HEK293 (cell line): ENCODE measurements at regions not wholly inside any gene's neighbourhood (a gene's known extent, or its start where the extent isn't known, plus 50 kb on each side); places are given as distances from the start of the nearest gene placed in this dataset.
A peak's percentile ranks its signal among the peaks of the same experiment; 100 is the strongest.

Source experiments
- CTCF ChIA-PET: fragments of 350-600 bp; formaldehyde crosslinking; extraction: SDS; loops from one replicate; lab custom pipeline; 2021; ENCODE audit warnings: antibody characterized with exemption; lab: Yijun Ruan, JAX
- POLR2A ChIA-PET: fragments of 300-600 bp; formaldehyde crosslinking; extraction: SDS; loops from one replicate; lab custom pipeline; 2020; ENCODE audit warnings: antibody characterized with exemption, inconsistent platforms; lab: Yijun Ruan, JAX
- H3K27ac ChIP-seq: fragments of 200-500 bp; sonication (Bioruptor generic); 2 replicates; pipeline ENCODE4 v1.5.1; 2014; ENCODE audit warnings: low read depth, low read length, control low read depth, inconsistent platforms; ENCODE audit errors: extremely low read depth
- H3K36me3 ChIP-seq, 2 experiments: fragments of 200-500 bp in 1 of 2; sonication (Bioruptor generic) in 1 of 2; 1 replicate in 1 of 2; 2 replicates in 1 of 2; pipeline ENCODE4 v1.5.1; 2014 to 2017; ENCODE audit warnings: inconsistent platforms in 2 of 2, low read length in 2 of 2; ENCODE audit not compliant: control insufficient read depth in 2 of 2, insufficient read depth in 1 of 2
- H3K4me1 ChIP-seq: fragments of 200-500 bp; sonication (Bioruptor generic); 2 replicates; pipeline ENCODE4 v1.5.1; 2014; ENCODE audit warnings: mild to moderate bottlenecking, low read length, inconsistent platforms; ENCODE audit not compliant: control insufficient read depth, insufficient read depth
- H3K4me3 ChIP-seq: 2 replicates; pipeline ENCODE4 v1.5.1; 2011; ENCODE audit warnings: low read depth, mild to moderate bottlenecking, control low read depth, low read length, moderate library complexity
- H3K9me3 ChIP-seq: fragments of 200-500 bp; sonication (Bioruptor generic); 2 replicates; pipeline ENCODE4 v1.5.1; 2014; ENCODE audit warnings: low read depth, low read length, inconsistent platforms; ENCODE audit not compliant: control insufficient read depth, insufficient read depth
- KLF7 ChIP-seq: fragments of 450-650 bp; formaldehyde crosslinking; IDR thresholded peaks from 2 replicates; pipeline ENCODE4 v1.5.1; 2016; ENCODE audit warnings: missing biosample characterization, missing genetic modification characterization, borderline replicate concordance
- MYNN ChIP-seq: fragments of 450-650 bp; formaldehyde crosslinking; IDR thresholded peaks from 2 replicates; pipeline ENCODE4 v1.5.1; 2016; ENCODE audit warnings: missing biosample characterization, missing genetic modification characterization, borderline replicate concordance
- SCRT2 ChIP-seq: fragments of 450-650 bp; formaldehyde crosslinking; IDR thresholded peaks from 2 replicates; pipeline ENCODE4 v1.5.1; 2016; ENCODE audit warnings: missing biosample characterization, missing genetic modification characterization
- SETDB1 ChIP-seq: IDR thresholded peaks from one replicate; pipeline ENCODE4 v1.6.1; 2017; ENCODE audit warnings: mild to moderate bottlenecking, low read length, moderate library complexity, mixed read lengths; ENCODE audit not compliant: insufficient read length
- SP7 ChIP-seq: fragments of 450-650 bp; formaldehyde crosslinking; IDR thresholded peaks from 2 replicates; pipeline ENCODE4 v1.5.1; 2016; ENCODE audit warnings: missing biosample characterization, missing genetic modification characterization
- YY2 ChIP-seq: fragments of 450-650 bp; formaldehyde crosslinking; IDR thresholded peaks from 2 replicates; pipeline ENCODE4 v1.5.1; 2016; ENCODE audit warnings: missing biosample characterization, missing genetic modification characterization
- ZNF114 ChIP-seq: fragments of 450-650 bp; formaldehyde crosslinking; IDR thresholded peaks from 2 replicates; pipeline ENCODE4 v1.5.0; 2017; ENCODE audit warnings: missing biosample characterization, missing genetic modification characterization
- ZNF146 ChIP-seq: fragments of 450-650 bp; formaldehyde crosslinking; IDR thresholded peaks from 2 replicates; pipeline ENCODE4 v1.5.1; 2016; ENCODE audit warnings: missing biosample characterization, missing genetic modification characterization
- ZNF2 ChIP-seq: fragments of 450-650 bp; formaldehyde crosslinking; IDR thresholded peaks from 2 replicates; pipeline ENCODE4 v1.5.1; 2016; ENCODE audit warnings: missing biosample characterization, missing genetic modification characterization
- ZNF311 ChIP-seq: fragments of 450-650 bp; formaldehyde crosslinking; IDR thresholded peaks from 2 replicates; pipeline ENCODE4 v1.5.1; 2017; ENCODE audit warnings: missing biosample characterization, missing genetic modification characterization, borderline replicate concordance
- ZNF335 ChIP-seq: fragments of 450-650 bp; formaldehyde crosslinking; conservative IDR thresholded peaks from 2 replicates; pipeline ENCODE4 v1.5.1; 2016; ENCODE audit warnings: missing biosample characterization, missing genetic modification characterization
- ZNF350 ChIP-seq: fragments of 450-650 bp; formaldehyde crosslinking; IDR thresholded peaks from 2 replicates; pipeline ENCODE4 v1.5.0; 2017; ENCODE audit warnings: missing biosample characterization, mild to moderate bottlenecking, missing genetic modification characterization
- ZNF354C ChIP-seq: fragments of 450-650 bp; formaldehyde crosslinking; IDR thresholded peaks from 2 replicates; pipeline ENCODE4 v1.5.1; 2016; ENCODE audit warnings: missing biosample characterization, missing genetic modification characterization, low read depth, borderline replicate concordance
- ZNF423 ChIP-seq: fragments of 450-650 bp; formaldehyde crosslinking; IDR thresholded peaks from 2 replicates; pipeline ENCODE4 v1.5.1; 2016; ENCODE audit warnings: missing biosample characterization, missing genetic modification characterization
- ZNF48 ChIP-seq: fragments of 450-650 bp; formaldehyde crosslinking; IDR thresholded peaks from 2 replicates; pipeline ENCODE4 v1.5.1; 2016; ENCODE audit warnings: missing biosample characterization, missing genetic modification characterization
- ZNF670 ChIP-seq: fragments of 450-650 bp; formaldehyde crosslinking; IDR thresholded peaks from 2 replicates; pipeline ENCODE4 v1.5.1; 2016; ENCODE audit warnings: missing biosample characterization, missing genetic modification characterization, low read depth
- ZNF776 ChIP-seq: fragments of 450-650 bp; formaldehyde crosslinking; IDR thresholded peaks from 2 replicates; pipeline ENCODE4 v1.5.0; 2017; ENCODE audit warnings: missing biosample characterization, missing genetic modification characterization, borderline replicate concordance
- ZNF837 ChIP-seq: fragments of 450-650 bp; formaldehyde crosslinking; IDR thresholded peaks from 2 replicates; pipeline ENCODE4 v1.5.1; 2016; ENCODE audit warnings: missing biosample characterization, missing genetic modification characterization
- TF ChIP-seq, protein P1 (sequence below): fragments of 450-650 bp; formaldehyde crosslinking; IDR thresholded peaks from 2 replicates; pipeline ENCODE4 v1.5.1; 2016; ENCODE audit warnings: missing biosample characterization, missing genetic modification characterization
- TF ChIP-seq, protein P2 (sequence below): fragments of 450-650 bp; formaldehyde crosslinking; IDR thresholded peaks from 2 replicates; pipeline ENCODE4 v1.5.1; 2016; ENCODE audit warnings: missing biosample characterization, missing genetic modification characterization
- TF ChIP-seq, protein P3 (sequence below): fragments of 450-650 bp; formaldehyde crosslinking; IDR thresholded peaks from 2 replicates; pipeline ENCODE4 v1.5.1; 2016; ENCODE audit warnings: missing biosample characterization, missing genetic modification characterization, low read depth
- TF ChIP-seq, protein P4 (sequence below): fragments of 450-650 bp; formaldehyde crosslinking; IDR thresholded peaks from 2 replicates; pipeline ENCODE4 v1.5.1; 2016; ENCODE audit warnings: missing biosample characterization, missing genetic modification characterization
- TF ChIP-seq, protein P5 (sequence below): fragments of 450-650 bp; formaldehyde crosslinking; IDR thresholded peaks from 2 replicates; pipeline ENCODE4 v1.5.1; 2016; ENCODE audit warnings: missing biosample characterization, missing genetic modification characterization

DNA sequence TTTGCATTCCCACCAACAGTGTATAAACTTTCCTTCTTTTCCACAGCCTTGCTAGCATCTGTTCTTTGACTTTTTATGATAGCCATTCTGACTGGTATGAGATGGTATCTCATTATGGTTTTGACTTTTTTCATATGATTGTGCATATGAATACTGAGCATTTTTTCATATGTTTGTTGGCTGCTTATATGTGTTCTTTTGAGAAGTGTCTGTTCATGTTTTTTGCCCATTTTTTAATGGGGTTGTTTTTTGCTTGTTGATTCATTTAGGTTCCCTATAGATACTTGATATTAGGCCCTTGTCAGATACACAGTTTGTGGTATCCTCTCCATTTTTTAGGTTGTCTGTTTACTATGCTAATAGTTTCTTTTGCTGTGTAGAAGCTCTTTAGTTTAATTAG, 185.8 kb upstream of the SPAG17 start (continued):
- TF ChIP-seq ZNF354C (tag by site-specific recombination) (no peak), ZNF350 (tag by site-specific recombination) (no peak), ZNF146 (tag by site-specific recombination) (no peak), ZNF837 (tag by site-specific recombination) (no peak), ZNF670 (tag by site-specific recombination) (no peak), ZNF335 (tag by site-specific recombination) (no peak), MYNN (no peak), ZNF48 (tag by site-specific recombination) (no peak), ZNF311 (tag by site-specific recombination) (no peak), ZNF423 (tag by site-specific recombination) (no peak)
- TF ChIP-seq, protein P1, sequence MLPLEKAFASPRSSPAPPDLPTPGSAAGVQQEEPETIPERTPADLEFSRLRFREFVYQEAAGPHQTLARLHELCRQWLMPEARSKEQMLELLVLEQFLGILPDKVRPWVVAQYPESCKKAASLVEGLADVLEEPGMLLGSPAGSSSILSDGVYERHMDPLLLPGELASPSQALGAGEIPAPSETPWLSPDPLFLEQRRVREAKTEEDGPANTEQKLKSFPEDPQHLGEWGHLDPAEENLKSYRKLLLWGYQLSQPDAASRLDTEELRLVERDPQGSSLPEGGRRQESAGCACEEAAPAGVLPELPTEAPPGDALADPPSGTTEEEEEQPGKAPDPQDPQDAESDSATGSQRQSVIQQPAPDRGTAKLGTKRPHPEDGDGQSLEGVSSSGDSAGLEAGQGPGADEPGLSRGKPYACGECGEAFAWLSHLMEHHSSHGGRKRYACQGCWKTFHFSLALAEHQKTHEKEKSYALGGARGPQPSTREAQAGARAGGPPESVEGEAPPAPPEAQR (tag by site-specific recombination) = no peak
- TF ChIP-seq, protein P2, sequence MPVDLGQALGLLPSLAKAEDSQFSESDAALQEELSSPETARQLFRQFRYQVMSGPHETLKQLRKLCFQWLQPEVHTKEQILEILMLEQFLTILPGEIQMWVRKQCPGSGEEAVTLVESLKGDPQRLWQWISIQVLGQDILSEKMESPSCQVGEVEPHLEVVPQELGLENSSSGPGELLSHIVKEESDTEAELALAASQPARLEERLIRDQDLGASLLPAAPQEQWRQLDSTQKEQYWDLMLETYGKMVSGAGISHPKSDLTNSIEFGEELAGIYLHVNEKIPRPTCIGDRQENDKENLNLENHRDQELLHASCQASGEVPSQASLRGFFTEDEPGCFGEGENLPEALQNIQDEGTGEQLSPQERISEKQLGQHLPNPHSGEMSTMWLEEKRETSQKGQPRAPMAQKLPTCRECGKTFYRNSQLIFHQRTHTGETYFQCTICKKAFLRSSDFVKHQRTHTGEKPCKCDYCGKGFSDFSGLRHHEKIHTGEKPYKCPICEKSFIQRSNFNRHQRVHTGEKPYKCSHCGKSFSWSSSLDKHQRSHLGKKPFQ (tag by site-specific recombination) = no peak
- TF ChIP-seq, protein P3, sequence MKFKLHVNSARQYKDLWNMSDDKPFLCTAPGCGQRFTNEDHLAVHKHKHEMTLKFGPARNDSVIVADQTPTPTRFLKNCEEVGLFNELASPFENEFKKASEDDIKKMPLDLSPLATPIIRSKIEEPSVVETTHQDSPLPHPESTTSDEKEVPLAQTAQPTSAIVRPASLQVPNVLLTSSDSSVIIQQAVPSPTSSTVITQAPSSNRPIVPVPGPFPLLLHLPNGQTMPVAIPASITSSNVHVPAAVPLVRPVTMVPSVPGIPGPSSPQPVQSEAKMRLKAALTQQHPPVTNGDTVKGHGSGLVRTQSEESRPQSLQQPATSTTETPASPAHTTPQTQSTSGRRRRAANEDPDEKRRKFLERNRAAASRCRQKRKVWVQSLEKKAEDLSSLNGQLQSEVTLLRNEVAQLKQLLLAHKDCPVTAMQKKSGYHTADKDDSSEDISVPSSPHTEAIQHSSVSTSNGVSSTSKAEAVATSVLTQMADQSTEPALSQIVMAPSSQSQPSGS (tag by site-specific recombination) = no peak

DNA sequence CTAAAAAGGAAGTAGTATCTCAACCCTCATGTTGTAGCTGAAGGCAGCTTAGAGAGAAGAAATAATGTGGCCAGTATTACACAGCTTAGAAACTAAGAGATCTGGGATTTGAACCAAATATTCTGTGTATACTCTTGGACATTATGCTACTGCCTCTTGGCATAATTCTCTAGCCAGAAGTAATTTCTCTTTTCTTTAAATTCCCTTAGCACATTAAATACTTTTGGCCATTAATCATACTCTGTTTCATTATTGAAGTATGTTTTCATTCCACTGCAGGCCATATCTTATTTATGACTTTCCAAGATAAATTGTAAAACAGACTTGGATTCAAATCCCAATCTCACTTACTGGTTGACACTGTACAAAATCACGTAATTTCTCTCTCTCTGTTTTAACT, 181.3 kb upstream of the SPAG17 start:
- no peaks in the 10 kb centered on the region for H3K9me3 ChIP-seq
- no peak overlapping the region for H3K4me3 ChIP-seq
- no peaks in the 10 kb centered on the region for H3K36me3 ChIP-seq
- TF ChIP-seq ZNF776 = no peak
- no peak for TF ChIP-seq SCRT2
- TF ChIP-seq KLF7 (tag by site-specific recombination) = no peak
- no peak for TF ChIP-seq ZNF114 (tag by site-specific recombination)
- no peak for TF ChIP-seq SP7 (tag by site-specific recombination)
- no peak for TF ChIP-seq ZNF2 (tag by site-specific recombination)
- TF ChIP-seq, protein P4, sequence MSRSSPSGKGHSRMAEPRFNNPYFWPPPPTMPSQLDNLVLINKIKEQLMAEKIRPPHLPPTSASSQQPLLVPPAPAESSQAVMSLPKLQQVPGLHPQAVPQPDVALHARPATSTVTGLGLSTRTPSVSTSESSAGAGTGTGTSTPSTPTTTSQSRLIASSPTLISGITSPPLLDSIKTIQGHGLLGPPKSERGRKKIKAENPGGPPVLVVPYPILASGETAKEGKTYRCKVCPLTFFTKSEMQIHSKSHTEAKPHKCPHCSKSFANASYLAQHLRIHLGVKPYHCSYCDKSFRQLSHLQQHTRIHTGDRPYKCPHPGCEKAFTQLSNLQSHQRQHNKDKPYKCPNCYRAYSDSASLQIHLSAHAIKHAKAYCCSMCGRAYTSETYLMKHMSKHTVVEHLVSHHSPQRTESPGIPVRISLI = no peak
- TF ChIP-seq YY2 (tag by site-specific recombination) = no peak
- TF ChIP-seq, all 188 proteins: peak for 0
- ChIA-PET POLR2A (no interaction called here), CTCF (no interaction called here)
- no peaks in the 10 kb centered on the region for H3K4me1 ChIP-seq
- no peak overlapping the region for H3K27ac ChIP-seq

DNA sequence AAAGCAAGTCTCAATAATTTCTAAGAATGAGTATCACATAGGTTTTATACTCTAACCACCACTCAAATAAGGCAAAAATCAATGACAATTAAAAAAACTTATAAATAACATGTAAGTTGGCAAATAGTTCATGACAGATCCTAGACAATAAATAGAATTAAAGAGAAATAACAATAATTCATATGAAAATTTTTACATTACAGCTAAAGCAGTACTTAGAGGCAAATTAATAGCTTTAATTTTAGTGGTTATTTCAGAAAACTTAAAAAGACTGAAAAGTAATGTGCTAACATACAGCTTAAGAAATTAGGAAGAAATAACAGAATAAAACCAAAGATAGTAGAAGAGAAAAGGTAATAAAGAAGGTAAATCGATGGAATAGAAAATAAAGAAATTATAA, 179.9 kb upstream of the SPAG17 start:
- TF ChIP-seq, protein P5, sequence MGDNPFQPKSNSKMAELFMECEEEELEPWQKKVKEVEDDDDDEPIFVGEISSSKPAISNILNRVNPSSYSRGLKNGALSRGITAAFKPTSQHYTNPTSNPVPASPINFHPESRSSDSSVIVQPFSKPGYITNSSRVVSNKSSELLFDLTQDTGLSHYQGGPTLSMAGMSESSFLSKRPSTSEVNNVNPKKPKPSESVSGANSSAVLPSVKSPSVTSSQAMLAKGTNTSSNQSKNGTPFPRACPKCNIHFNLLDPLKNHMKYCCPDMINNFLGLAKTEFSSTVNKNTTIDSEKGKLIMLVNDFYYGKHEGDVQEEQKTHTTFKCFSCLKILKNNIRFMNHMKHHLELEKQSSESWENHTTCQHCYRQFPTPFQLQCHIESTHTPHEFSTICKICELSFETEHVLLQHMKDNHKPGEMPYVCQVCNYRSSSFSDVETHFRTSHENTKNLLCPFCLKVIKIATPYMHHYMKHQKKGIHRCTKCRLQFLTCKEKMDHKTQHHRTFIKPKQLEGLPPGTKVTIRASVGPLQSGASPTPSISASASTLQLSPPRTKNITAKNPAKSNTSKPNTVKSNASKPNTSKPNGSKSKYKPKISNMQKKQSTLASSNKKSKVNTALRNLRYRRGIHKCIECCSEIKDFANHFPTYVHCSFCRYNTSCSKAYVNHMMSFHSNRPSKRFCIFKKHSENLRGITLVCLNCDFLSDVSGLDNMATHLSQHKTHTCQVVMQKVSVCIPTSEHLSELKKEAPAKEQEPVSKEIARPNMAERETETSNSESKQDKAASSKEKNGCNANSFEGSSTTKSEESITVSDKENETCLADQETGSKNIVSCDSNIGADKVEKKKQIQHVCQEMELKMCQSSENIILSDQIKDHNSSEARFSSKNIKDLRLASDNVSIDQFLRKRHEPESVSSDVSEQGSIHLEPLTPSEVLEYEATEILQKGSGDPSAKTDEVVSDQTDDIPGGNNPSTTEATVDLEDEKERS (tag by site-specific recombination) = no peak
- peak; percentile 96 for TF ChIP-seq SETDB1
- Histone ChIP-seq H3K4me1 (no peaks in the 10 kb centered on the region), H3K9me3 (no peaks in the 10 kb centered on the region), H3K4me3 (no peak overlapping the region), H3K27ac (no peak overlapping the region), H3K36me3 (no peaks in the 10 kb centered on the region)
- ChIA-PET POLR2A (no interaction called here), CTCF (no interaction called here)
